Breast epithelium (tissue), 4 donors: ENCODE measurements at regions not wholly inside any gene's neighbourhood (a gene's known extent, or its start where the extent isn't known, plus 50 kb on each side); places are given as distances from the start of the nearest gene placed in this dataset.

Source experiments
- DNase-seq, 2 donors: peaks; one replicate each; pipeline ENCODE4 v3.0.0-alpha.2; 2019; ENCODE audit warnings: low spot score in 2 of 2
- H3K27ac ChIP-seq, 2 donors: fragments of 200-600 bp; sonication (generic) in 1 of 2; one replicate each; pipeline ENCODE4 v1.5.1; 2016 to 2019; ENCODE audit warnings: mild to moderate bottlenecking in 1 of 2
- H3K27me3 ChIP-seq, 2 donors: fragments of 200-600 bp; sonication (generic) in 1 of 2; one replicate each; pipeline versions ENCODE4 v1.5.1 to v1.6.0; 2017 to 2019; ENCODE audit warnings: control low read depth in 1 of 2, mild to moderate bottlenecking in 1 of 2
- H3K36me3 ChIP-seq: fragments of 200-600 bp; one replicate; pipeline ENCODE4 v1.5.1; 2019
- H3K4me1 ChIP-seq, 2 donors: fragments of 200-600 bp; sonication (generic); one replicate each; pipeline ENCODE4 v1.5.1; 2016 to 2019; ENCODE audit warnings: control low read depth in 1 of 2
- H3K4me3 ChIP-seq, 3 donors: fragments of 200-600 bp; sonication (generic); 1 replicate in 2 of 3; 2 replicates in 1 of 3; pipeline ENCODE4 v1.5.1; 2016 to 2019; ENCODE audit warnings: mild to moderate bottlenecking in 3 of 3, moderate library complexity in 2 of 3
- H3K9me3 ChIP-seq, 2 donors: fragments of 200-600 bp; sonication (generic) in 1 of 2; one replicate each; pipeline ENCODE4 v1.5.1; 2016 to 2019; ENCODE audit warnings: control low read depth in 1 of 2
- CTCF ChIP-seq, 3 donors: fragments of 450-650 bp; IDR thresholded peaks; one replicate each; pipeline ENCODE4 v1.5.1; 2016 to 2017; ENCODE audit warnings: antibody characterized with exemption in 3 of 3, mild to moderate bottlenecking in 3 of 3, moderate library complexity in 3 of 3
- POLR2A ChIP-seq: fragments of 450-650 bp; IDR thresholded peaks from one replicate; pipeline ENCODE4 v1.6.1; 2016; ENCODE audit warnings: antibody characterized with exemption, mild to moderate bottlenecking, moderate library complexity
- POLR2AphosphoS5 ChIP-seq, 3 donors: sonication (generic); formaldehyde crosslinking; IDR thresholded peaks; one replicate each; pipeline ENCODE4 v1.6.1; 2017; ENCODE audit warnings: antibody characterized with exemption in 3 of 3
- intact Hi-C: fragments of 100-400 bp; cut with DNase I; formaldehyde crosslinking; loops from one replicate; pipeline ENCODE4 v1.15.1; 2023; ENCODE audit warnings: low total_unique reads

- no peaks in the 10 kb centered on the region for H3K9me3 ChIP-seq
These were observed 569.8 kb downstream of the QKI start for GRCh38 chr6:163984124-163984936.

GRCh38 chr6:163983679-163984078, 569.2 kb downstream of the QKI start:
- TF ChIP-seq POLR2A: no peak
- Histone ChIP-seq H3K4me3 (no peak overlapping the region), H3K36me3 (no peaks in the 10 kb centered on the region), H3K27me3 (no peaks in the 10 kb centered on the region), H3K27ac (no peak overlapping the region), H3K4me1 (no peaks in the 10 kb centered on the region), H3K9me3 (no peaks in the 10 kb centered on the region)
- no peak for DNase-seq
- intact Hi-C loops: no loop called here

More at GRCh38 chr6:163984124-163984936, 569.8 kb downstream of the QKI start:
- TF ChIP-seq POLR2A: no peak
- TF ChIP-seq CTCF (IDR thresholded peaks at IDR 0.05): no peak
- TF ChIP-seq POLR2AphosphoS5 (IDR thresholded peaks at IDR 0.05): no peak
- H3K4me1 ChIP-seq: no peaks in the 10 kb centered on the region
- no peak for DNase-seq
- H3K4me3 ChIP-seq: no peak overlapping the region
- intact Hi-C loops: no loop called here
- H3K27ac ChIP-seq: no peak overlapping the region
- no peaks in the 10 kb centered on the region for H3K27me3 ChIP-seq
- no peaks in the 10 kb centered on the region for H3K36me3 ChIP-seq

GRCh38 chr6:163974322-163974721, 559.8 kb downstream of the QKI start:
- intact Hi-C loops: no loop called here
- TF ChIP-seq POLR2AphosphoS5 (IDR thresholded peaks at IDR 0.05): no peak
- no peak for TF ChIP-seq CTCF (IDR thresholded peaks at IDR 0.05)
- TF ChIP-seq POLR2A: no peak
- Histone ChIP-seq H3K9me3 (peaks cover 0 to 3% of the 10 kb centered on the region in 2 donors), H3K27me3 (no peaks in the 10 kb centered on the region), H3K27ac (no peak overlapping the region), H3K4me3 (no peak overlapping the region), H3K36me3 (no peaks in the 10 kb centered on the region), H3K4me1 (no peaks in the 10 kb centered on the region)
- no peak for DNase-seq

- no peak overlapping the region for H3K27ac ChIP-seq
- H3K4me3 ChIP-seq: no peak overlapping the region
- peaks cover 0 to 3% of the 10 kb centered on the region in 2 donors for H3K9me3 ChIP-seq
- no peaks in the 10 kb centered on the region for H3K4me1 ChIP-seq
- H3K27me3 ChIP-seq: no peaks in the 10 kb centered on the region
- TF ChIP-seq CTCF (IDR thresholded peaks at IDR 0.05): no peak
- no peak for TF ChIP-seq POLR2A
- TF ChIP-seq POLR2AphosphoS5 (IDR thresholded peaks at IDR 0.05): no peak
- no peak for DNase-seq
- no peaks in the 10 kb centered on the region for H3K36me3 ChIP-seq
- intact Hi-C loops: no loop called here
These were observed 557.6 kb downstream of the QKI start for GRCh38 chr6:163971841-163972838.

- Histone ChIP-seq H3K36me3 (no peaks in the 10 kb centered on the region), H3K4me3 (no peak overlapping the region), H3K27ac (no peak overlapping the region), H3K4me1 (no peaks in the 10 kb centered on the region), H3K9me3 (peaks cover 0 to 3% of the 10 kb centered on the region in 2 donors), H3K27me3 (no peaks in the 10 kb centered on the region)
- TF ChIP-seq POLR2AphosphoS5 (IDR thresholded peaks at IDR 0.05) (no peak), POLR2A (no peak), CTCF (IDR thresholded peaks at IDR 0.05) (no peak)
- no peak for DNase-seq
- intact Hi-C loops: no loop called here
These were observed 556.5 kb downstream of the QKI start for GRCh38 chr6:163970846-163971564.
